ENCODE measurements at regions not wholly inside any gene's neighbourhood (a gene's known extent, or its start where the extent isn't known, plus 50 kb on each side); places are given as distances from the start of the nearest gene placed in this dataset.

- Mint-ChIP-seq H3K4me3 (ENCODE audit: low read depth) (no peak overlapping the region), H3K36me3 (ENCODE audit: insufficient read depth) (no peaks in the 10 kb centered on the region), H3K27me3 (no peaks in the 10 kb centered on the region), H3K4me1 (ENCODE audit: low read depth) (peaks cover 34% of the 10 kb centered on the region), H3K9me3 (ENCODE audit: low read depth) (peaks cover 3% of the 10 kb centered on the region), H3K27ac (no peak overlapping the region)
- DNase-seq (ENCODE audit: low spot score, unreplicated experiment) = no peak
- TF ChIP-seq CTCF (IDR thresholded peaks at IDR 0.05; ENCODE audit: unreplicated experiment) = no peak
Observed at GRCh38 chr5:34495178-34495577, 160.9 kb upstream of the RAI14 start.

- Mint-ChIP-seq H3K36me3 (ENCODE audit: insufficient read depth) (no peaks in the 10 kb centered on the region), H3K9me3 (ENCODE audit: low read depth) (peaks cover 3% of the 10 kb centered on the region), H3K4me3 (ENCODE audit: low read depth) (no peak overlapping the region), H3K27me3 (no peaks in the 10 kb centered on the region), H3K27ac (no peak overlapping the region), H3K4me1 (ENCODE audit: low read depth) (peaks cover 25% of the 10 kb centered on the region)
- no peak for DNase-seq (ENCODE audit: low spot score, unreplicated experiment)
- no peak for TF ChIP-seq CTCF (IDR thresholded peaks at IDR 0.05; ENCODE audit: unreplicated experiment)
Observed at GRCh38 chr5:34496260-34496691, 159.9 kb upstream of the RAI14 start.

- Mint-ChIP-seq H3K36me3 (ENCODE audit: insufficient read depth) (no peaks in the 10 kb centered on the region), H3K27me3 (no peaks in the 10 kb centered on the region), H3K27ac (no peak overlapping the region), H3K4me3 (ENCODE audit: low read depth) (no peak overlapping the region), H3K4me1 (ENCODE audit: low read depth) (peaks cover 20% of the 10 kb centered on the region), H3K9me3 (ENCODE audit: low read depth) (peaks cover 3% of the 10 kb centered on the region)
- no peak for TF ChIP-seq CTCF (IDR thresholded peaks at IDR 0.05; ENCODE audit: unreplicated experiment)
- no peak for DNase-seq (ENCODE audit: low spot score, unreplicated experiment)
Observed at GRCh38 chr5:34496701-34497469, 159.2 kb upstream of the RAI14 start.

- no peak overlapping the region for H3K4me3 Mint-ChIP-seq (ENCODE audit: low read depth)
- H3K4me1 Mint-ChIP-seq (ENCODE audit: low read depth) = peaks cover 20% of the 10 kb centered on the region
- DNase-seq (ENCODE audit: low spot score, unreplicated experiment) = no peak
- no peak for TF ChIP-seq CTCF (IDR thresholded peaks at IDR 0.05; ENCODE audit: unreplicated experiment)
- H3K9me3 Mint-ChIP-seq (ENCODE audit: low read depth) = peaks cover 3% of the 10 kb centered on the region
- H3K27me3 Mint-ChIP-seq = peaks cover 3% of the 10 kb centered on the region
- H3K27ac Mint-ChIP-seq = no peak overlapping the region
- no peaks in the 10 kb centered on the region for H3K36me3 Mint-ChIP-seq (ENCODE audit: insufficient read depth)
Observed at GRCh38 chr5:34497470-34497808, 158.7 kb upstream of the RAI14 start.

- DNase-seq (ENCODE audit: low spot score, unreplicated experiment) = no peak
- Mint-ChIP-seq H3K27ac (no peak overlapping the region), H3K36me3 (ENCODE audit: insufficient read depth) (no peaks in the 10 kb centered on the region), H3K9me3 (ENCODE audit: low read depth) (peaks cover 3% of the 10 kb centered on the region), H3K27me3 (peaks cover 9% of the 10 kb centered on the region), H3K4me1 (ENCODE audit: low read depth) (peaks cover 22% of the 10 kb centered on the region), H3K4me3 (ENCODE audit: low read depth) (no peak overlapping the region)
- no peak for TF ChIP-seq CTCF (IDR thresholded peaks at IDR 0.05; ENCODE audit: unreplicated experiment)
Observed at GRCh38 chr5:34498572-34498971, 157.6 kb upstream of the RAI14 start.
